ENCODE measurements at regions not wholly inside any gene's neighbourhood (a gene's known extent, or its start where the extent isn't known, plus 50 kb on each side); places are given as distances from the start of the nearest gene placed in this dataset.

- Histone ChIP-seq H3K4me1 (peaks cover 23% of the 10 kb centered on the region), H3K27me3 (ENCODE audit: low read depth) (peaks cover 77% of the 10 kb centered on the region), H3K9me3 (no peaks in the 10 kb centered on the region), H3K27ac (no peak overlapping the region), H3K4me3 (peak overlapping the region; percentile 48), H3K36me3 (no peaks in the 10 kb centered on the region)
- intact Hi-C loops (cut with DNase I): no loop called here
- DNase-seq: no peak
- TF ChIP-seq CTCF (IDR thresholded peaks at IDR 0.05): no peak
- ATAC-seq: no peak
Observed at GRCh38 chr4:41880022-41880837, 55.0 kb upstream of the TMEM33 start.

- Histone ChIP-seq H3K4me3 (no peak overlapping the region), H3K27me3 (ENCODE audit: low read depth) (peaks cover 84% of the 10 kb centered on the region), H3K4me1 (peaks cover 23% of the 10 kb centered on the region), H3K36me3 (no peaks in the 10 kb centered on the region), H3K27ac (no peak overlapping the region), H3K9me3 (no peaks in the 10 kb centered on the region)
- intact Hi-C loops (cut with DNase I): no loop called here
- TF ChIP-seq CTCF (IDR thresholded peaks at IDR 0.05): no peak
- DNase-seq (no peak), ATAC-seq (no peak)
Observed at GRCh38 chr4:41879552-41879951, 55.7 kb upstream of the TMEM33 start.

- no peaks in the 10 kb centered on the region for H3K9me3 ChIP-seq
- no peak overlapping the region for H3K27ac ChIP-seq
- peaks cover 89% of the 10 kb centered on the region for H3K27me3 ChIP-seq (ENCODE audit: low read depth)
- no peak overlapping the region for H3K4me3 ChIP-seq
- TF ChIP-seq CTCF (IDR thresholded peaks at IDR 0.05): no peak
- intact Hi-C loops (cut with DNase I): no loop called here
- peaks cover 23% of the 10 kb centered on the region for H3K4me1 ChIP-seq
- ATAC-seq (no peak), DNase-seq (no peak)
- H3K36me3 ChIP-seq: no peaks in the 10 kb centered on the region
Observed at GRCh38 chr4:41878991-41879491, 56.2 kb upstream of the TMEM33 start.

GRCh38 chr4:41878170-41878969 is 56.9 kb upstream of the TMEM33 start:
- Histone ChIP-seq H3K27ac (no peak overlapping the region), H3K4me1 (peaks cover 23% of the 10 kb centered on the region), H3K27me3 (ENCODE audit: low read depth) (peaks cover 94% of the 10 kb centered on the region), H3K4me3 (no peak overlapping the region), H3K9me3 (no peaks in the 10 kb centered on the region), H3K36me3 (no peaks in the 10 kb centered on the region)
- TF ChIP-seq CTCF (IDR thresholded peaks at IDR 0.05): no peak
- ATAC-seq: no peak
- intact Hi-C loops (cut with DNase I): no loop called here
- DNase-seq: no peak

GRCh38 chr4:41877020-41877796 is 58.0 kb upstream of the TMEM33 start:
- Histone ChIP-seq H3K36me3 (no peaks in the 10 kb centered on the region), H3K4me1 (peaks cover 19% of the 10 kb centered on the region), H3K4me3 (no peak overlapping the region), H3K9me3 (no peaks in the 10 kb centered on the region), H3K27me3 (ENCODE audit: low read depth) (peaks cover 96% of the 10 kb centered on the region), H3K27ac (no peak overlapping the region)
- DNase-seq (no peak), ATAC-seq (no peak)
- TF ChIP-seq CTCF (IDR thresholded peaks at IDR 0.05): no peak
- intact Hi-C loops (cut with DNase I): no loop called here

Measured in lower lobe of right lung (tissue), 2 donors.